ENCODE measurements at regions not wholly inside any gene's neighbourhood (a gene's known extent, or its start where the extent isn't known, plus 50 kb on each side); places are given as distances from the start of the nearest gene placed in this dataset.
"Not testable (repeated sequence)": the region's sequence is repeated elsewhere in the genome, so short reads cannot be mapped to it uniquely, and the experiment has no call there.

DNA sequence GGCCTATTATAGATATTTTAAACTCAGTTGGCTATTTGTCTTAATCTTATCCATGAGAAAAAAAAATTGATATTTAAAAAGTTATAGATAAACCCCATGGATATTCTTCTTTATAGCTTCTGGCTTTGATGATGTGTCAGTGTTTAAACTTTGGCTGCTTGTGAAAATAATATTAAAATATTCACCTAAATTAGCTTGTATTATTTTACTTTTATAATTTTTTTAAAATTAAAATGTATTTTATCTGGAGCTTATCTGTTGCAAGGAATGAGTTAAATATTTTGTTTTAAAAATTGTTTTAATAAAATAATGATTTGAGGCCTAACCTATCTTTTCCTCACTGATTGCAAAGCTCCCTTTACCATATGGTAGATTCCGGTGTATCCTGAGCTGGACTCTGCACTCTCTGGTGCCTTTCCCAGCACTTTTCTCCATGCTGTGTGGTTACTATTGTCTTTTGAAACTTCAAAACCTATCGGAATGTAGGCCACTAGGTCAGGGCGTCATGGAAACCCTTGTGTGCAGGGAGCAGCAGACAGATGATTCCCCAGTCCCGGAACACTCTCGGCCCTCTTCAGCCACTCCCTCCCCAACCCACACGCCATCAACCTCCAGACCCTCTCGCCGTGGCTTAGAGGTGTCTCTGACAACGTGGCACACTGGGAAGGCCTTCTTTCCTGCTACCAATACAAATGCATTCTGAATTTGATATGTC, 252.3 kb upstream of the ATP10A start:
- no peak for DNase-seq

DNA sequence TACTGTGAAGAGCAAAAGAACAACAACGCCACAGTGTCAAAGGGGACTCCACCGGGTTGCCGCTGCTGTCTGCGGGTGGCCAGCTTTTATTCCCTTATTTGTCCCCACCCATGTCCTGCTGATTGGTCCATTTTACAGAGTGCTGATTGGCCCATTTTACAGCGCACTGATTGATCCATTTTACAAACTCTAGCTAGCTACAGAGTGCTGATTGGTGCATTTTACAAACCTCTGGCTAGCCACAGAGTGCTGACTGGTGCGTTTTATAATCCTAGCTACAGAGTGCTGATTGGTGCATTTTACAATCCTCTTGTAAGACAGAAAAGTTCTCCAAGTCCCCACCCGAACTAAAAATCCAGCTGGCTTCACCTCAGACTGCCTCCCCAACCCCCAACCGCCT, 251.0 kb upstream of the ATP10A start:
- not testable (repeated sequence) for DNase-seq

DNA sequence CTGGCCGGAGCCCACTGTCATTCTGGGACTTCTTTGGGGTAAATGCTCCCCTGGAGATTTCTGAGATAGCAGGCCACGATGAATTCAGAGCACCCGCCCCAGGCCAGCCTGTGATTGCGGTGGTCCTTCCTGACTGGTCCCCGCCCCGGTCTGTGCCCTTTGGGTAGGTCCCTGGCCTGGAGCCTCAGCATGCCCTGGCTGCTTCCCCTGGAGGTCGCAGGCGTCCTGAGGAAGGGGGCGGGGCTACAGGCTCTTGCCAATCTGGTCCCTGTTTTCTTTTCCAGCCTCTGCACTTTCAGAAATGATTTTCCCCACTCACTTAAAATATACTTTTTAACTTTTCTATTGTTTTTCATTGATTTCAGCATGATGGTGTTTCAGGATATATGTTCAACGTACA, 250.2 kb upstream of the ATP10A start:
- no peak for DNase-seq

DNA sequence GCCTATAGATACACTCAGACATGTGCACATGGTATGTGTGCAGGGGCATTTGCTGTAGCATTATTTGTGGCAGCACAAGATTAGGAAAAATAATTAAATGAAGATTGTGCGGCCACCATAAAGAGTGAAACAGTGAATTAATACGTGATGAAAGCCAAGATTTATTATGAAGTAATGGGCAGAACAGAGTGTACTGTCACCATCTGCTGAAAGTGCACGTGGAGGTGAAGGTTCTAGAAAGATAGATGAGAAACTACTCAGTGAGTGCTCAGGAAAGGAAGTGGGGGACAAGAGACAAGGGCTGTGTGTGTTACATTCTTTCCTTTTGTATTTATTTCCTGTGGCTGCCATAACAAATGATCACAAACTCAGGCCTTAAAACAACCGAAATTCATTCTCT, 246.1 kb upstream of the ATP10A start:
- DNase-seq: no peak

- no peak for DNase-seq
These were observed 243.4 kb upstream of the ATP10A start for GRCh38 chr15:26106556-26106955.

GRCh38 chr15:26103002-26103404, 239.9 kb upstream of the ATP10A start:
- DNase-seq: no peak

DNA sequence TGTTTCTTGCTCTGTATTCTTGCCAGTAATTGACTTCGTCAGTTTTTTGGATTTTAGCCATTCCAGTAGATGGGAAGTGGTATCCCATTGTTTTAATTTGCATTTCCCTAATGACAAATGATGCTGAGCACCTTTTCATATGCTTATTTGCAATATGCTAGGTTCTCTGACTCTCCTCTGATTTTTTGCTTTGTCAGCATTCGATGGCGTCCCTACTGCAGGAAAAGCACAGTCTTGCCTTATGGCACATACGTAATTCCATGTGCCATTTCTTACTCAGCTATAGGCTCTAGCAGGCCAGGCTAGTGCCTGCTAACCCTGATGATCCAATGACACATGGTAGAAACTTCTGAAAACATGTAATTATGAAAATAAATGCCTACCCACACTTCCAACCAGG, 239.2 kb upstream of the ATP10A start:
- DNase-seq: no peak

DNA sequence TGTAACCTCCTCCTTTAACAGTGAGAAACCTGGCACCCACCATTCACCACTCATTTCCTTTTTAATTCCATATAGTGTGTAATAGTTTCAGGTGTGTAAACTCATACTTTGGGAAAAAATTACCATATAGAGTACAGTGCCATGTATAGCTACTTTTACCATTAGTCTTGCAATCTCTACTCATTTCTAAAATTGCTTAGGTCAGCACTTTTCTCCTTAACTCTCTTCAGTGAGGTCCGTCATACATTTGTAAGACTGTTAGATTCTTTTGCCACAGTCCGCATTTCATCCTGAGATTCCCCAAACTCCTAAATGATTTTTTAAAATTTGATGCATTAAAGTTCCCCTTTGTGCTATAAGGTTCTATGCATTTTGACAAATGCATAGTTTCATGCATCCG, 238.3 kb upstream of the ATP10A start:
- DNase-seq: no peak

- no peak for DNase-seq
These were observed 235.7 kb upstream of the ATP10A start for GRCh38 chr15:26098801-26099200.

DNA sequence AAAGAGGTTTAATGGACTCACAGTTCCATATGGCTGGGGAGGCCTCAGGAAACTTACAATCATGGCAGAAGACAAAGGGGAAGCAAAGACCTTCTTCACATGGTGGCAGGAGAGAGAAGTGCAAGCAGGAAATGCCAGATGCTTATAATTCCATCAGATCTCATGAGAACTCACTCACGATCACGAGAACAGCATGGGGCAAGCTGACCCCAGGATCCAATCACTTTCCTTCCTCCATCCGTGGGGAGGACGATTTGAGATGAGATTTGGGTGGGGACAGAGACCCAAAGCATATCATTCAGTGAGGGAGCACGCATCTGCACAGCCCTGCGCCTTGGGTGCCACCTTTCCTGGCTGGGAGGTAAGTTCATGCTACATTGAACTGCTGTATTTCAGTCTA, 234.1 kb upstream of the ATP10A start:
- no peak for DNase-seq

GRCh38 chr15:26096581-26096980, 233.5 kb upstream of the ATP10A start:
- DNase-seq: no peak

GRCh38 chr15:26095710-26096330, 232.7 kb upstream of the ATP10A start:
- no peak for DNase-seq

DNA sequence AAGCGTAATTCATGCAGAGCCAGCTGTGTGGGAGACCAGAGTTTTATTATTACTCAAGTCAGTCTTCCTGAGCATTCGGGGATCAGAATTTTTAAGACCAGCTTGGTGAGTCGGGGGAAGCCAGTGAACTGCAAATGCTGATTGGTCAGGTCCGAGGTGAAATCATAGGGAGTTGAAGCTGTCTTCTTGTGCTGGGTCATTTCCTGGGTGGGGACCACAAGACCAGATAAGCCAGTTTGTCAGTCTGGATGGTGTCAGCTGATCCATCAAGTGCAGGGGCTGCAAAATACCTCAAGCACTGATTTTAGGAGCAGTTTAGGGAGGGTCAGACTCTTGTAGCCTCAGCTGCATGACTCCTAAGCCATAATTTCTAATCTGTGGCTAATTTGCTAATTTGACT, 228.1 kb upstream of the ATP10A start:
- no peak for DNase-seq

- DNase-seq: no peak
These were observed 224.8 kb upstream of the ATP10A start for GRCh38 chr15:26087881-26088280.

GRCh38 chr15:26087395-26087794, 224.3 kb upstream of the ATP10A start:
- DNase-seq: no peak

- no peak for DNase-seq
These were observed 221.6 kb upstream of the ATP10A start for GRCh38 chr15:26084771-26085170.

- no peak for DNase-seq
These were observed 220.8 kb upstream of the ATP10A start for GRCh38 chr15:26083896-26084295.

GRCh38 chr15:26083457-26083856, 220.3 kb upstream of the ATP10A start:
- no peak for DNase-seq

DNA sequence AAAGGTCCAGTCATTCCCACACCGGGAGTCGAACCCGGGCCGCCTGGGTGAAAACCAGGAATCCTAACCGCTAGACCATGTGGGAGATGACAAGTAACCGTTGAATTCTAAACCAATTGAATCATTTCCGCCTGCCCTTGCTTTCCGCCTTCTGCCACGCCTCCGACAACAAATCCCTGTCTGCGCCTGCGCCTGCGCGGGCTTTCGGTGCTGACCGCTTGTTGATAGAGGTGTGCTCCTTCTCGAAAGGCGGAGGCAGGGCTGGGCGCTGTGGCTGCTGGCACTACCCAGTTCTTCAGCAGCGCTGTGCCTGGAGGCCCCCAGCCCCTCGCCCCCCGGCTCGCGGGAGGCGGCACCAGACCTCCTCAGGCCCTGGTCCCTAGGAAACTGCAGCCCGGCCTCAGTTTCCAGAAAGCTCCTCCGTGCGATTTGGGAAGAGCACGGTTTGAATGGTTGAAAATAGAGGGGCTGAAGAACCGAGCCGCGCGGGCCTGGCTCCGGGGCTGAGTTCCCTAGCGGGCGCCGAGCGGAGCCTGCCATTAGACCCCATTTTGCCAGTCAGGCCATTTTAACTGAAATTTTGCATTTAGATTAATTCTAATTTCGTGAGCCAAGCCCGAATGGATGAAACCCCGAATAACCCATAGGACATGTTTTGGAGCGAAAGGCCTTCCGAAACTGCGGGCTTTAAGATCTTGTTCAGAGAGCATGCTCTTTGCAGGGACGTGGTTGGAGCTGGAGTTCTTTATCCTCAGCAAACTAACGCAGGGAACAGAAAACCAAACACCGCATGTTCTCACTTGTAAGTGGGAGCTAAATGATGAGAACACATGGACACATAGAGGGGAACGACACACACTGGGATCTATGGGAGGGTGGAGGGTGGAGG, 219.3 kb upstream of the ATP10A start:
- DNase-seq: peak; percentile 90

- no peak for DNase-seq
These were observed 218.7 kb upstream of the ATP10A start for GRCh38 chr15:26081758-26082220.

DNA sequence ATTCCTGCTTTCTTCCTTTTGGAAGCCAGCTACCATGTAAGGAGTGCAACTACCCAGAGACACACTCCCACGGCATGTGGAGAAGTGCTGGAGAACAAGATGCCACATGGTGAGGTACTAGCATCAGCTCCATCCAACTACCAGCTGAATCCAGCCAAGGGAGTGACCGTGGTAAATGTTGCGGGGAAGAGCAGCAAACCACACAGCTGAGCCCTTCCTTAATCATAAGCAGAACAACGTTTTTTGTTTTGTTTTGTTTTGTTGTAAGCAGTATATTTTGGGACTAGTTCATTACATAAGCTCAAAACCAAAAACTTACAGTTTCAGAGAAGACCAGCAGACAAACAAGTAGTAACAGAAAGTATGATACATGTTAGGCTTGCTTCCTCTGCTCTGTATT, 212.6 kb upstream of the ATP10A start:
- no peak for DNase-seq

DNA sequence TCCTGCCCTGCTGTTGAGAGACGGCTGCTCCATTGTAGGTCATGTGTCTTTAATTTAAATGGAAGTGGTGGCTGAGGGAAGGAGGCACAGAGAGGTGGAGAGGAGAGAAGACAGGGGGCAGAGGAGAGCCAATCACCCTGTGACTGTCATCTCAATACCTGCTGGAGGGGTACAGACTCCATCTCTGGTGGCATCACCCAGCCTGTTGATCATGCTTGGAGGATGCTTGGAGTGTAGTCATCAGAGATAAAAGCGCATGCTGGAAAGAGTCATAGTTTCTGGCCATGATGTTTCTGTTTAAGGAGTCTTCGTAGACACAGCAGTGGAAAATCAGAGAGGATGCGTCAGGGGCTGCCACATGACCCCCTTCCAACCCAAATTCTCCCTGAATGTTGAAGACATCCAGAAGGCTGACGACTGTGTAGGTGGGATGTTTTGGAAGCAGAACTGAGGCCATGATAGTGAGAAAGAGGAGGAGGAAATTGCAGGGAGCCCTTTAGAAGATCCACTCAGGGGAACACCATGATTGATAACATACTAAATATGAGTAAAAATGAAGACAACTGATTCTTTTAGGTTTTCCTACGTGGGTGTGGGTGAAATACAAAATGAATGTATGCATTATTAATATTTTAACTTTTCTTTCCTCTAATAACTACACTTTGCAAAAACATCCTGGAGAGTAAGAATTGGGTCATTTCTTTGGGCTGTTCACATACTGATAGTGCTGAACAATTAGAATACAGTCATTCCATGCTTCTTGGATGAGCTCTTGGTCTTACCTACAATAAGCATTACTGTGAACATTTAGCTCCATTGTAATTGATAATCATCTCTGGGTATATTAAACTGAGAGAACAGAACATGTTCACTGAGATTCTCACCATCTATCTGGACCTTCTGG, 210.6 kb upstream of the ATP10A start:
- DNase-seq: no peak

DNA sequence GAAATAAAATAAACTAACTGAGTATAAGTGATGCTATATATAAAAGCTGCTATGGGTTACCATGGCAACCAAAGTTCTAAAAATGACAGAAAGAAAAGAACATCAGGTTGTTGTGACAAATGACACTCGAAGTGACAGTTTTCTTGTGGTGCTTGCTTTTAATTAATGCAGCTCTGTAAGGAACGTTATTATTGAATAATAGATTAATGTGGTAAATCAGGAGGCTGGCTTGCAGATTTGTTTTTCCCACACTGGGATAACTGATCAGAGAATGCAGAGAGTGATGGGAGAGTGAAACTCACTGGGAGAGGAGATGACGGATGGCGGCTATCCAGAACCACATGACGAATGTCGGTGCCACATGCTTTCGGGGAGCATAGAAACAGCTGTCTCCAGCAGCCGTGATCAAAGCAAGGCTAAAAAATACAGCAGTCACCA, 207.0 kb upstream of the ATP10A start:
- no peak for DNase-seq
